GM12865 (cell line): ENCODE measurements at regions not wholly inside any gene's neighbourhood (a gene's known extent, or its start where the extent isn't known, plus 50 kb on each side); places are given as distances from the start of the nearest gene placed in this dataset.

Source experiments
- DNase-seq: peaks from one replicate; pipeline ENCODE4 v3.0.0; 2010; ENCODE audit warnings: low read depth
- H3K4me3 ChIP-seq: 2 replicates; pipeline ENCODE4 v1.5.1; 2011; ENCODE audit warnings: mild to moderate bottlenecking, low read depth, low read length, control low read depth
- CTCF ChIP-seq: IDR thresholded peaks from 2 replicates; pipeline ENCODE4 v1.5.1; 2011; ENCODE audit warnings: low read length, control low read depth, low read depth, inconsistent platforms; ENCODE audit not compliant: insufficient read depth; ENCODE audit errors: missing control alignments

GRCh38 chr2:185891403-185891802 is 152.8 kb downstream of the FSIP2 start:
- DNase-seq = no peak
- no peak overlapping the region for H3K4me3 ChIP-seq
- no peak for TF ChIP-seq CTCF

- DNase-seq = no peak
- H3K4me3 ChIP-seq = no peak overlapping the region
- no peak for TF ChIP-seq CTCF
Observed at GRCh38 chr2:185891804-185892411, 153.3 kb downstream of the FSIP2 start.

GRCh38 chr2:185892484-185892883 is 153.9 kb downstream of the FSIP2 start:
- H3K4me3 ChIP-seq = no peak overlapping the region
- TF ChIP-seq CTCF = no peak
- DNase-seq = no peak

- no peak for DNase-seq
- H3K4me3 ChIP-seq = no peak overlapping the region
- no peak for TF ChIP-seq CTCF
Observed at GRCh38 chr2:185894223-185894622, 155.6 kb downstream of the FSIP2 start.

GRCh38 chr2:185895828-185896693 is 157.5 kb downstream of the FSIP2 start:
- H3K4me3 ChIP-seq = no peak overlapping the region
- no peak for DNase-seq
- TF ChIP-seq CTCF = no peak

GRCh38 chr2:185899366-185899765 is 160.8 kb downstream of the FSIP2 start:
- H3K4me3 ChIP-seq = no peak overlapping the region
- DNase-seq = no peak
- no peak for TF ChIP-seq CTCF
